ENCODE measurements at regions not wholly inside any gene's neighbourhood (a gene's known extent, or its start where the extent isn't known, plus 50 kb on each side); places are given as distances from the start of the nearest gene placed in this dataset.

DNA sequence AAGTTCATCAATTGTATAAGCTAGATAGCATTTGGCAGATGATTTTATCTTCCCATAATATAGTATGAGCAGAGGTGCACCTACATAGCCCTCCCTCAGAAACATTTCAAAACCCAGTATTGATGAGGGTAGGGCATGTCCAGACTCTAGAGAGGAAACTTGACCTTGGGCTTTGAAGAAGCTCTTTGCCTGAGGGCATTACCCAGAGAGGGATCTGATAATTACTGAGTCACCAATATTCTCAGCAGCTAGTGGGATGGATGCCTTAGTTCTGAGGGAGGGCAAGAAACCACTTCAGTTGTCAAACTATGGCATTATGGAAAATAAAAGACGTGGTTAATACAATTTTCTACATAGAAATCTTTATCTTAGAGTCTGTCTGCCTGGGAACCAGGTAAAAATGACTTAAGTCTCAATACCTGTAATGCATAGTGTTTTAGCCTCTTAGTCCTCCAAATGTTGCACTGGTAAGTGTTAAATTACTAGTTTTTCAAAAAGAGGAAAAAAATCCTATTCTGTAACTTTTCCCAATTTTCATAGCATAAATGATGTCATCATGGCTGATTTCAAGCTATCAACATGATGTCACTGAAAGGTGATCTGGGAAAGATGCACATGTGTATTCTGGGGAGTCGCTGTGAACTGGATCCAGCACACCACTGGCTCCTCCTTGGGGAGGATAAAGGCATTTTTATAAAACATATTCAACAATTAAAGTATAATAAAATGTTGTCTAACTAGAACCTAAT, 809.0 kb downstream of the KCTD16 start:
- TF ChIP-seq CTCF (conservative IDR thresholded peaks at IDR 0.05) (no peak), EZH2 (IDR thresholded peaks at IDR 0.05; ENCODE audit: low read depth) (no peak)
